H9 (cell line): ENCODE measurements at regions not wholly inside any gene's neighbourhood (a gene's known extent, or its start where the extent isn't known, plus 50 kb on each side); places are given as distances from the start of the nearest gene placed in this dataset.

Experiments used
- DNase-seq: peaks from one replicate; pipeline ENCODE4 v3.0.0-alpha.2; 2017
- H2AFZ ChIP-seq: one replicate; pipeline ENCODE4 v1.6.1; 2013; ENCODE audit warnings: mild to moderate bottlenecking, low read length, control low read depth, moderate library complexity
- H2AK5ac ChIP-seq: 2 replicates; pipeline ENCODE4 v1.6.1; 2013; ENCODE audit warnings: low read length, control low read depth, mixed read lengths; ENCODE audit not compliant: insufficient read length
- H2BK120ac ChIP-seq: one replicate; pipeline ENCODE4 v1.6.1; 2013; ENCODE audit warnings: low read depth, mild to moderate bottlenecking, low read length, control low read depth, inconsistent platforms; ENCODE audit not compliant: poor library complexity, severe bottlenecking
- H2BK12ac ChIP-seq: 2 replicates; pipeline ENCODE4 v1.6.1; 2013; ENCODE audit warnings: low read length, control low read depth, mixed read lengths, low read depth; ENCODE audit not compliant: insufficient read length
- H2BK15ac ChIP-seq: 2 replicates; pipeline ENCODE4 v1.6.1; 2013; ENCODE audit warnings: low read depth, low read length, control low read depth
- H2BK20ac ChIP-seq: one replicate; pipeline ENCODE4 v1.6.1; 2013; ENCODE audit warnings: low read depth, mild to moderate bottlenecking, low read length, control low read depth, inconsistent platforms; ENCODE audit not compliant: poor library complexity, severe bottlenecking
- H2BK5ac ChIP-seq: 2 replicates; pipeline ENCODE4 v1.6.1; 2013; ENCODE audit warnings: low read length, control low read depth, mixed read lengths; ENCODE audit not compliant: insufficient read length
- H3K14ac ChIP-seq: 2 replicates; pipeline ENCODE4 v1.6.1; 2013; ENCODE audit warnings: low read length, control low read depth; ENCODE audit not compliant: insufficient read depth
- H3K18ac ChIP-seq: 2 replicates; pipeline ENCODE4 v1.6.1; 2013; ENCODE audit warnings: low read depth, mild to moderate bottlenecking, mixed read lengths, low read length, control low read depth; ENCODE audit not compliant: insufficient read length
- H3K23ac ChIP-seq: 2 replicates; pipeline ENCODE4 v1.6.1; 2013; ENCODE audit warnings: low read length, control low read depth, mixed read lengths, low read depth; ENCODE audit not compliant: insufficient read length
- H3K23me2 ChIP-seq: 2 replicates; pipeline ENCODE4 v1.6.1; 2013; ENCODE audit warnings: low read depth, mild to moderate bottlenecking, mixed read lengths, low read length, control low read depth; ENCODE audit not compliant: insufficient read length, poor library complexity, severe bottlenecking
- H3K27ac ChIP-seq: 2 replicates; pipeline ENCODE4 v1.5.1; 2013; ENCODE audit warnings: low read length, control low read depth, mixed read lengths, low read depth; ENCODE audit not compliant: insufficient read length
- H3K27me3 ChIP-seq: 2 replicates; pipeline ENCODE4 v1.6.1; 2013; ENCODE audit warnings: low read length, control low read depth, inconsistent platforms; ENCODE audit not compliant: insufficient read depth
- H3K4ac ChIP-seq: 2 replicates; pipeline ENCODE4 v1.6.1; 2013; ENCODE audit warnings: low read depth, mild to moderate bottlenecking, control low read depth, inconsistent platforms, low read length, moderate library complexity
- H3K4me1 ChIP-seq: 2 replicates; pipeline ENCODE4 v1.6.1; 2013; ENCODE audit warnings: low read length, control low read depth, inconsistent platforms; ENCODE audit not compliant: insufficient read depth
- H3K4me2 ChIP-seq: 2 replicates; pipeline ENCODE4 v1.6.1; 2013; ENCODE audit warnings: low read length, control low read depth, mixed read lengths; ENCODE audit not compliant: insufficient read length, insufficient read depth
- H3K56ac ChIP-seq: 2 replicates; pipeline ENCODE4 v1.6.1; 2013; ENCODE audit warnings: low read depth, mild to moderate bottlenecking, mixed read lengths, low read length, control low read depth; ENCODE audit not compliant: insufficient read length
- H3K79me1 ChIP-seq: 2 replicates; pipeline ENCODE4 v1.6.1; 2013; ENCODE audit warnings: low read depth, mild to moderate bottlenecking, moderate library complexity, low read length, control low read depth, inconsistent platforms; ENCODE audit not compliant: insufficient read depth, poor library complexity, severe bottlenecking
- H3K79me2 ChIP-seq: 2 replicates; pipeline ENCODE4 v1.6.1; 2013; ENCODE audit warnings: low read length, control low read depth, inconsistent platforms; ENCODE audit not compliant: insufficient read depth
- H3K9ac ChIP-seq: 2 replicates; pipeline ENCODE4 v1.6.1; 2013; ENCODE audit warnings: low read length, control low read depth, mixed read lengths; ENCODE audit not compliant: insufficient read length; ENCODE audit errors: extremely low read depth
- H3K9me3 ChIP-seq: one replicate; pipeline ENCODE4 v1.6.1; 2013; ENCODE audit warnings: low read depth, low read length, inconsistent platforms; ENCODE audit not compliant: control insufficient read depth
- H3T11ph ChIP-seq: one replicate; pipeline ENCODE4 v1.6.1; 2013; ENCODE audit warnings: mild to moderate bottlenecking, low read length, control low read depth, inconsistent platforms
- H4K20me1 ChIP-seq: one replicate; pipeline ENCODE4 v1.6.1; 2013; ENCODE audit not compliant: control insufficient read depth, insufficient read length, insufficient read depth
- H4K5ac ChIP-seq: 2 replicates; pipeline ENCODE4 v1.6.1; 2013; ENCODE audit warnings: low read depth, mild to moderate bottlenecking, mixed read lengths, low read length, control low read depth; ENCODE audit not compliant: insufficient read length
- H4K8ac ChIP-seq: replicated peaks from 2 replicates; pipeline ENCODE4 v1.6.1; 2013; ENCODE audit warnings: low read length, control low read depth, mixed read lengths, low read depth; ENCODE audit not compliant: insufficient read length
- H4K91ac ChIP-seq: 2 replicates; pipeline ENCODE4 v1.6.1; 2013; ENCODE audit warnings: low read depth, mild to moderate bottlenecking, moderate library complexity, mixed read lengths, low read length, control low read depth; ENCODE audit not compliant: insufficient read length
- H3K27ac Mint-ChIP-seq, 3 experiments: 2 replicates in 2 of 3; 3 replicates in 1 of 3; pipeline ENCODE4 v1.8.0; 2020 to 2021; ENCODE audit warnings: mixed read lengths in 3 of 3, mild to moderate bottlenecking in 1 of 3, moderate library complexity in 1 of 3
- H3K27me3 Mint-ChIP-seq: 2 replicates; pipeline ENCODE4 v1.8.0; 2021; ENCODE audit warnings: low read depth, mild to moderate bottlenecking, moderate library complexity, mixed read lengths
- H3K36me3 Mint-ChIP-seq, 3 experiments: 2 replicates in 2 of 3; 3 replicates in 1 of 3; pipeline ENCODE4 v1.8.0; 2020 to 2021; ENCODE audit warnings: low read depth in 3 of 3, mixed read lengths in 3 of 3; ENCODE audit not compliant: insufficient read depth in 1 of 3
- H3K4me1 Mint-ChIP-seq, 2 experiments: 2 replicates each; pipeline ENCODE4 v1.8.0; 2020; ENCODE audit warnings: mixed read lengths in 2 of 2
- H3K4me3 Mint-ChIP-seq, 2 experiments: 2 replicates in 1 of 2; 3 replicates in 1 of 2; pipeline ENCODE4 v1.8.0; 2020 to 2021; ENCODE audit warnings: mild to moderate bottlenecking in 2 of 2, mixed read lengths in 2 of 2, moderate library complexity in 1 of 2
- H3K9me3 Mint-ChIP-seq, 2 experiments: 2 replicates in 1 of 2; 3 replicates in 1 of 2; pipeline ENCODE4 v1.8.0; 2020; ENCODE audit warnings: mild to moderate bottlenecking in 2 of 2, mixed read lengths in 2 of 2, moderate library complexity in 1 of 2
- CTCF ChIP-seq: fragments of 200-600 bp; sonication (generic); conservative IDR thresholded peaks from 3 replicates; pipeline ENCODE4 v1.8.0; 2021; ENCODE audit warnings: antibody characterized with exemption, mild to moderate bottlenecking
- WGBS: extraction: QIAGEN DNeasy Blood & Tissue Kit; methylation state at CpG from one replicate; pipeline ENCODE4 v1.1.7; 2013; ENCODE audit warnings: missing lambda C conversion rate, low lambda C conversion rate, mixed read lengths; ENCODE audit not compliant: insufficient read length; ENCODE audit errors: extremely low coverage; 5-methylcytosine and 5-hydroxymethylcytosine counted together

GRCh38 chr21:45353200-45353599 is 51.8 kb upstream of the COL18A1 start:
- Histone ChIP-seq H2BK5ac (no peak overlapping the region), H3T11ph (no peak overlapping the region), H3K23ac (no peak overlapping the region), H3K4me2 (no peak overlapping the region), H3K14ac (no peak overlapping the region; the same call in 1 of the 2 replicates), H3K27me3 (no peaks in the 10 kb centered on the region), H3K79me2 (no peaks in the 10 kb centered on the region), H2BK12ac (no peak overlapping the region), H3K56ac (no peak overlapping the region), H3K4ac (no peak overlapping the region), H3K9me3 (no peaks in the 10 kb centered on the region), H3K23me2 (no peaks in the 10 kb centered on the region), H4K91ac (no peak overlapping the region), H3K27ac (no peak overlapping the region), H4K20me1 (no peaks in the 10 kb centered on the region), H2BK120ac (no peak overlapping the region), H2BK15ac (no peak overlapping the region), H3K9ac (no peak overlapping the region), H4K5ac (no peak overlapping the region), H2AK5ac (no peak overlapping the region), H3K79me1 (no peaks in the 10 kb centered on the region), H4K8ac (no peak overlapping the region), H3K18ac (no peak overlapping the region), H2BK20ac (no peak overlapping the region), H3K4me1 (no peaks in the 10 kb centered on the region; the same call in 1 of the 2 replicates), H2AFZ (no peak overlapping the region)
- H3K4me1 Mint-ChIP-seq = peaks cover 22 to 28% of the 10 kb centered on the region in 2 experiments
- no peak overlapping the region for H3K4me3 Mint-ChIP-seq
- WGBS = no CpG with 5 or more reads among the region's 3 CpGs
- H3K36me3 Mint-ChIP-seq = no peaks in the 10 kb centered on the region
- H3K27me3 Mint-ChIP-seq = no peaks in the 10 kb centered on the region; the same call in none of the 2 replicates
- H3K9me3 Mint-ChIP-seq = peaks cover 0 to 4% of the 10 kb centered on the region in 2 experiments; a peak in 2 of 5 replicates
- TF ChIP-seq CTCF = no peak
- DNase-seq = no peak
- H3K27ac Mint-ChIP-seq = peak overlapping the region in 1 of 3 experiments; percentile 66; a peak in 1 of 7 replicates
